OCI-LY1 (cell line): ENCODE measurements at regions not wholly inside any gene's neighbourhood (a gene's known extent, or its start where the extent isn't known, plus 50 kb on each side); places are given as distances from the start of the nearest gene placed in this dataset.

Source experiments
- EZH2 ChIP-seq: fragments of 200-600 bp; sonication (generic), shearing (Covaris generic); IDR thresholded peaks from 2 replicates; pipeline ENCODE4 v1.8.0; 2017; ENCODE audit warnings: borderline replicate concordance, mixed run types, mild to moderate bottlenecking, antibody characterized with exemption, low read length, moderate library complexity, mixed read lengths
- TF ChIP-seq, protein P1 (sequence below): fragments of 200-600 bp; sonication (generic), shearing (Covaris generic); IDR thresholded peaks from 2 replicates; pipeline ENCODE4 v1.5.1; 2017; ENCODE audit warnings: mild to moderate bottlenecking, antibody characterized with exemption, low read length, moderate library complexity, mixed read lengths

- TF ChIP-seq, protein P1, sequence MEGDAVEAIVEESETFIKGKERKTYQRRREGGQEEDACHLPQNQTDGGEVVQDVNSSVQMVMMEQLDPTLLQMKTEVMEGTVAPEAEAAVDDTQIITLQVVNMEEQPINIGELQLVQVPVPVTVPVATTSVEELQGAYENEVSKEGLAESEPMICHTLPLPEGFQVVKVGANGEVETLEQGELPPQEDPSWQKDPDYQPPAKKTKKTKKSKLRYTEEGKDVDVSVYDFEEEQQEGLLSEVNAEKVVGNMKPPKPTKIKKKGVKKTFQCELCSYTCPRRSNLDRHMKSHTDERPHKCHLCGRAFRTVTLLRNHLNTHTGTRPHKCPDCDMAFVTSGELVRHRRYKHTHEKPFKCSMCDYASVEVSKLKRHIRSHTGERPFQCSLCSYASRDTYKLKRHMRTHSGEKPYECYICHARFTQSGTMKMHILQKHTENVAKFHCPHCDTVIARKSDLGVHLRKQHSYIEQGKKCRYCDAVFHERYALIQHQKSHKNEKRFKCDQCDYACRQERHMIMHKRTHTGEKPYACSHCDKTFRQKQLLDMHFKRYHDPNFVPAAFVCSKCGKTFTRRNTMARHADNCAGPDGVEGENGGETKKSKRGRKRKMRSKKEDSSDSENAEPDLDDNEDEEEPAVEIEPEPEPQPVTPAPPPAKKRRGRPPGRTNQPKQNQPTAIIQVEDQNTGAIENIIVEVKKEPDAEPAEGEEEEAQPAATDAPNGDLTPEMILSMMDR: no peak
- TF ChIP-seq EZH2: no peak
These were observed 132.7 kb upstream of the RUNX3 start for GRCh38 chr1:25062621-25063255.
